ENCODE measurements at regions not wholly inside any gene's neighbourhood (a gene's known extent, or its start where the extent isn't known, plus 50 kb on each side); places are given as distances from the start of the nearest gene placed in this dataset.

GRCh38 chr11:21675049-21675616, 517.8 kb upstream of the ANO5 start:
- H3K36me3 Mint-ChIP-seq: no peaks in the 10 kb centered on the region
- no peaks in the 10 kb centered on the region for H3K9me3 ChIP-seq (ENCODE audit: low read length)
- H3K27ac Mint-ChIP-seq: no peak overlapping the region
- DNase-seq: no peak
- H3K4me3 Mint-ChIP-seq: no peak overlapping the region
- H3K9me3 Mint-ChIP-seq: peaks cover 7 to 23% (median 10%) of the 10 kb centered on the region in 5 donors
- H3K36me3 ChIP-seq (ENCODE audit: insufficient read depth, low read length): no peaks in the 10 kb centered on the region
- ChIA-PET POLR2A (no interaction called here), CTCF (no interaction called here)
- no peaks in the 10 kb centered on the region for H3K4me1 ChIP-seq (ENCODE audit: insufficient read depth, low read length)
- no peaks in the 10 kb centered on the region for H3K27me3 Mint-ChIP-seq
- no peaks in the 10 kb centered on the region for H3K27me3 ChIP-seq (ENCODE audit: insufficient read depth, low read length, poor library complexity, severe bottlenecking)
- H3K27ac ChIP-seq (ENCODE audit: low read depth, low read length): no peak overlapping the region
- no peaks in the 10 kb centered on the region for H3K4me1 Mint-ChIP-seq
- H3K4me3 ChIP-seq (ENCODE audit: low read length): no peak overlapping the region

- Histone ChIP-seq H3K27ac (ENCODE audit: low read depth, low read length) (no peak overlapping the region), H3K27me3 (ENCODE audit: insufficient read depth, low read length, poor library complexity, severe bottlenecking) (no peaks in the 10 kb centered on the region), H3K9me3 (ENCODE audit: low read length) (no peaks in the 10 kb centered on the region), H3K36me3 (ENCODE audit: insufficient read depth, low read length) (no peaks in the 10 kb centered on the region), H3K4me1 (ENCODE audit: insufficient read depth, low read length) (no peaks in the 10 kb centered on the region), H3K4me3 (ENCODE audit: low read length) (no peak overlapping the region)
- H3K36me3 Mint-ChIP-seq: no peaks in the 10 kb centered on the region
- no peak overlapping the region for H3K4me3 Mint-ChIP-seq
- DNase-seq: no peak
- no peaks in the 10 kb centered on the region for H3K27me3 Mint-ChIP-seq
- H3K27ac Mint-ChIP-seq: no peak overlapping the region
- H3K9me3 Mint-ChIP-seq: peaks cover 8 to 24% (median 17%) of the 10 kb centered on the region in 5 donors
- CTCF ChIA-PET: no interaction called here
- H3K4me1 Mint-ChIP-seq: no peaks in the 10 kb centered on the region
- POLR2A ChIA-PET: no interaction called here
Observed at GRCh38 chr11:21687643-21688042, 505.2 kb upstream of the ANO5 start.

GRCh38 chr11:21704539-21704938, 488.3 kb upstream of the ANO5 start:
- Mint-ChIP-seq H3K4me1 (no peaks in the 10 kb centered on the region), H3K4me3 (no peak overlapping the region), H3K36me3 (no peaks in the 10 kb centered on the region), H3K27me3 (no peaks in the 10 kb centered on the region), H3K27ac (no peak overlapping the region), H3K9me3 (peaks cover 0 to 10% (median 0%) of the 10 kb centered on the region in 5 donors)
- no peaks in the 10 kb centered on the region for H3K36me3 ChIP-seq (ENCODE audit: insufficient read depth, low read length)
- no peak for DNase-seq
- no peak overlapping the region for H3K27ac ChIP-seq (ENCODE audit: low read depth, low read length)
- no peaks in the 10 kb centered on the region for H3K4me1 ChIP-seq (ENCODE audit: insufficient read depth, low read length)
- H3K9me3 ChIP-seq (ENCODE audit: low read length): no peaks in the 10 kb centered on the region
- POLR2A ChIA-PET: no interaction called here
- no peak overlapping the region for H3K4me3 ChIP-seq (ENCODE audit: low read length)
- H3K27me3 ChIP-seq (ENCODE audit: insufficient read depth, low read length, poor library complexity, severe bottlenecking): no peaks in the 10 kb centered on the region
- CTCF ChIA-PET: no interaction called here

- no peak overlapping the region for H3K27ac ChIP-seq (ENCODE audit: low read depth, low read length)
- no peaks in the 10 kb centered on the region for H3K27me3 ChIP-seq (ENCODE audit: insufficient read depth, low read length, poor library complexity, severe bottlenecking)
- no peaks in the 10 kb centered on the region for H3K36me3 ChIP-seq (ENCODE audit: insufficient read depth, low read length)
- Mint-ChIP-seq H3K4me3 (no peak overlapping the region), H3K27ac (no peak overlapping the region), H3K4me1 (no peaks in the 10 kb centered on the region), H3K27me3 (no peaks in the 10 kb centered on the region), H3K9me3 (peaks cover 0 to 12% (median 3%) of the 10 kb centered on the region in 5 donors), H3K36me3 (no peaks in the 10 kb centered on the region)
- H3K9me3 ChIP-seq (ENCODE audit: low read length): no peaks in the 10 kb centered on the region
- no peak for DNase-seq
- H3K4me3 ChIP-seq (ENCODE audit: low read length): no peak overlapping the region
- ChIA-PET POLR2A (no interaction called here), CTCF (no interaction called here)
- no peaks in the 10 kb centered on the region for H3K4me1 ChIP-seq (ENCODE audit: insufficient read depth, low read length)
Observed at GRCh38 chr11:21707116-21707739, 485.7 kb upstream of the ANO5 start.

GRCh38 chr11:21710809-21711208, 482.1 kb upstream of the ANO5 start:
- ChIA-PET POLR2A (no interaction called here), CTCF (no interaction called here)
- no peaks in the 10 kb centered on the region for H3K9me3 ChIP-seq (ENCODE audit: low read length)
- Mint-ChIP-seq H3K36me3 (no peaks in the 10 kb centered on the region), H3K27ac (no peak overlapping the region), H3K4me1 (no peaks in the 10 kb centered on the region), H3K4me3 (no peak overlapping the region), H3K27me3 (no peaks in the 10 kb centered on the region), H3K9me3 (peaks cover 3 to 18% (median 5%) of the 10 kb centered on the region in 5 donors)
- no peak for DNase-seq
- H3K27ac ChIP-seq (ENCODE audit: low read depth, low read length): no peak overlapping the region
- no peaks in the 10 kb centered on the region for H3K36me3 ChIP-seq (ENCODE audit: insufficient read depth, low read length)
- H3K4me3 ChIP-seq (ENCODE audit: low read length): no peak overlapping the region
- no peaks in the 10 kb centered on the region for H3K27me3 ChIP-seq (ENCODE audit: insufficient read depth, low read length, poor library complexity, severe bottlenecking)
- no peaks in the 10 kb centered on the region for H3K4me1 ChIP-seq (ENCODE audit: insufficient read depth, low read length)

GRCh38 chr11:21711341-21711740, 481.5 kb upstream of the ANO5 start:
- no peak for DNase-seq
- Mint-ChIP-seq H3K9me3 (peaks cover 3 to 18% (median 5%) of the 10 kb centered on the region in 5 donors), H3K4me3 (no peak overlapping the region), H3K36me3 (no peaks in the 10 kb centered on the region), H3K4me1 (no peaks in the 10 kb centered on the region), H3K27me3 (no peaks in the 10 kb centered on the region), H3K27ac (no peak overlapping the region)
- Histone ChIP-seq H3K9me3 (ENCODE audit: low read length) (no peaks in the 10 kb centered on the region), H3K36me3 (ENCODE audit: insufficient read depth, low read length) (no peaks in the 10 kb centered on the region), H3K27me3 (ENCODE audit: insufficient read depth, low read length, poor library complexity, severe bottlenecking) (no peaks in the 10 kb centered on the region), H3K4me1 (ENCODE audit: insufficient read depth, low read length) (no peaks in the 10 kb centered on the region), H3K27ac (ENCODE audit: low read depth, low read length) (no peak overlapping the region), H3K4me3 (ENCODE audit: low read length) (no peak overlapping the region)
- ChIA-PET CTCF (no interaction called here), POLR2A (no interaction called here)

GRCh38 chr11:21723678-21724077, 469.2 kb upstream of the ANO5 start:
- H3K27me3 Mint-ChIP-seq: no peaks in the 10 kb centered on the region
- H3K27ac ChIP-seq (ENCODE audit: low read depth, low read length): no peak overlapping the region
- no peaks in the 10 kb centered on the region for H3K27me3 ChIP-seq (ENCODE audit: insufficient read depth, low read length, poor library complexity, severe bottlenecking)
- H3K4me3 Mint-ChIP-seq: no peak overlapping the region
- H3K9me3 Mint-ChIP-seq: peaks cover 6 to 15% (median 10%) of the 10 kb centered on the region in 5 donors
- H3K9me3 ChIP-seq (ENCODE audit: low read length): no peaks in the 10 kb centered on the region
- H3K36me3 Mint-ChIP-seq: no peaks in the 10 kb centered on the region
- POLR2A ChIA-PET: no interaction called here
- no peaks in the 10 kb centered on the region for H3K36me3 ChIP-seq (ENCODE audit: insufficient read depth, low read length)
- no peak overlapping the region for H3K4me3 ChIP-seq (ENCODE audit: low read length)
- CTCF ChIA-PET: no interaction called here
- no peaks in the 10 kb centered on the region for H3K4me1 Mint-ChIP-seq
- H3K4me1 ChIP-seq (ENCODE audit: insufficient read depth, low read length): no peaks in the 10 kb centered on the region
- H3K27ac Mint-ChIP-seq: no peak overlapping the region
- DNase-seq: no peak

- no peak overlapping the region for H3K4me3 Mint-ChIP-seq
- Histone ChIP-seq H3K4me1 (ENCODE audit: insufficient read depth, low read length) (no peaks in the 10 kb centered on the region), H3K36me3 (ENCODE audit: insufficient read depth, low read length) (no peaks in the 10 kb centered on the region), H3K9me3 (ENCODE audit: low read length) (no peaks in the 10 kb centered on the region), H3K4me3 (ENCODE audit: low read length) (no peak overlapping the region), H3K27ac (ENCODE audit: low read depth, low read length) (no peak overlapping the region), H3K27me3 (ENCODE audit: insufficient read depth, low read length, poor library complexity, severe bottlenecking) (no peaks in the 10 kb centered on the region)
- no peaks in the 10 kb centered on the region for H3K4me1 Mint-ChIP-seq
- H3K9me3 Mint-ChIP-seq: peaks cover 7 to 18% (median 15%) of the 10 kb centered on the region in 5 donors
- H3K27ac Mint-ChIP-seq: no peak overlapping the region
- no peak for DNase-seq
- no peaks in the 10 kb centered on the region for H3K27me3 Mint-ChIP-seq
- H3K36me3 Mint-ChIP-seq: no peaks in the 10 kb centered on the region
- ChIA-PET POLR2A (no interaction called here), CTCF (no interaction called here)
Observed at GRCh38 chr11:21727102-21727501, 465.8 kb upstream of the ANO5 start.

Data from CD8-positive, alpha-beta memory T cell (primary cell).